ENCODE measurements at regions not wholly inside any gene's neighbourhood (a gene's known extent, or its start where the extent isn't known, plus 50 kb on each side); places are given as distances from the start of the nearest gene placed in this dataset.

GRCh38 chr14:98907271-98907670 is 364.7 kb downstream of the BCL11B start:
- no peak for TF ChIP-seq CTCF (conservative IDR thresholded peaks at IDR 0.05 in 1 of 2, IDR thresholded peaks at IDR 0.05 in 1 of 2; ENCODE audit: extremely low read depth in 1 of 2, insufficient read depth in 1 of 2, low read depth in 1 of 2, low read length in 2 of 2)
- no peak for TF ChIP-seq EZH2 (IDR thresholded peaks at IDR 0.05; ENCODE audit: borderline replicate concordance, low read length)

All from mammary epithelial cell (primary cell).